Activated CD4-positive, alpha-beta T cell treated with anti-CD3 and anti-CD28 coated beads for 48 hours (primary cell): ENCODE measurements at regions not wholly inside any gene's neighbourhood (a gene's known extent, or its start where the extent isn't known, plus 50 kb on each side); places are given as distances from the start of the nearest gene placed in this dataset.
A peak's percentile ranks its signal among the peaks of the same experiment; 100 is the strongest.

Source experiments
- DNase-seq: peaks from one replicate; pipeline ENCODE4 v3.0.0-alpha.2; 2020

GRCh38 chr12:89181271-89181920 is 170.9 kb downstream of the DUSP6 start:
- no peak for DNase-seq

GRCh38 chr12:89180496-89180895 is 171.8 kb downstream of the DUSP6 start:
- DNase-seq, result no peak

GRCh38 chr12:89179983-89180382 is 172.3 kb downstream of the DUSP6 start:
- no peak for DNase-seq

GRCh38 chr12:89179245-89179644 is 173.1 kb downstream of the DUSP6 start:
- no peak for DNase-seq

- no peak for DNase-seq
Measured at GRCh38 chr12:89177802-89178395, 174.4 kb downstream of the DUSP6 start.

- DNase-seq, result no peak
Measured at GRCh38 chr12:89176676-89177075, 175.6 kb downstream of the DUSP6 start.

GRCh38 chr12:89173678-89174077 is 178.6 kb downstream of the DUSP6 start:
- no peak for DNase-seq

GRCh38 chr12:89173096-89173495 is 179.2 kb downstream of the DUSP6 start:
- no peak for DNase-seq

- DNase-seq, result no peak
Measured at GRCh38 chr12:89172224-89172623, 180.1 kb downstream of the DUSP6 start.

GRCh38 chr12:89169321-89169720 is 183.0 kb downstream of the DUSP6 start:
- no peak for DNase-seq

GRCh38 chr12:89167986-89168385 is 184.3 kb downstream of the DUSP6 start:
- no peak for DNase-seq

GRCh38 chr12:89166525-89166934 is 185.8 kb downstream of the DUSP6 start:
- DNase-seq, result no peak

- no peak for DNase-seq
Measured at GRCh38 chr12:89166121-89166520, 186.2 kb downstream of the DUSP6 start.

GRCh38 chr12:89165703-89166102 is 186.6 kb downstream of the DUSP6 start:
- DNase-seq, result no peak

GRCh38 chr12:89163918-89164317 is 188.4 kb downstream of the DUSP6 start:
- no peak for DNase-seq

- DNase-seq, result peak; percentile 80
Measured at GRCh38 chr12:89162589-89163261, 189.6 kb downstream of the DUSP6 start.

GRCh38 chr12:89161557-89161956 is 190.7 kb downstream of the DUSP6 start:
- DNase-seq, result no peak

- peak; percentile 77 for DNase-seq
Measured at GRCh38 chr12:89160716-89161123, 191.6 kb downstream of the DUSP6 start.

GRCh38 chr12:89157413-89157812 is 194.9 kb downstream of the DUSP6 start:
- DNase-seq, result no peak

GRCh38 chr12:89156862-89157262 is 195.4 kb downstream of the DUSP6 start:
- DNase-seq, result no peak

GRCh38 chr12:89156340-89156739 is 196.0 kb downstream of the DUSP6 start:
- no peak for DNase-seq

- DNase-seq, result no peak
Measured at GRCh38 chr12:89155826-89156225, 196.5 kb downstream of the DUSP6 start.

GRCh38 chr12:89154743-89155499 is 197.4 kb downstream of the DUSP6 start:
- DNase-seq, result no peak

- no peak for DNase-seq
Measured at GRCh38 chr12:89153341-89153740, 199.0 kb downstream of the DUSP6 start.
